ENCODE measurements at regions not wholly inside any gene's neighbourhood (a gene's known extent, or its start where the extent isn't known, plus 50 kb on each side); places are given as distances from the start of the nearest gene placed in this dataset.
"Not testable (repeated sequence)": the region's sequence is repeated elsewhere in the genome, so short reads cannot be mapped to it uniquely, and the experiment has no call there.

DNA sequence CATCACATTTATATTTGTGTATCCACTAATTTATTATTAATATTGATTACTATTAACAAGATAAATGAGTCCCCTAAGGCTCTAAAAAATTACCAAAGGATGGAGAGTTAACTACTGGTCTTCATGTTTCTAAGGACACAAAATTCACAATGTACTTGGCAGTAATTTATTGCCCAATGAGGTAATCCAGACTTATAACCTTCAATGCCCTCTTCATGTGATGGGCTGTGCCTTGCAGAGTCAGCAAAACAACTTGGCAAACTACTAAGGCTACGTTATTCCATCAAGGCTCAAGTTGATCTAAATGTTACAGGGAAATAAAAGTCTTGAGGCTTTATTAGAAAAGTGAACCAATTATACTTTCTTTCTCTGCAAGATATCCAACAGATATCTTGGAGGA, 804.9 kb upstream of the NXPH2 start:
- no peak for DNase-seq (ENCODE audit: extremely low spot score)

DNA sequence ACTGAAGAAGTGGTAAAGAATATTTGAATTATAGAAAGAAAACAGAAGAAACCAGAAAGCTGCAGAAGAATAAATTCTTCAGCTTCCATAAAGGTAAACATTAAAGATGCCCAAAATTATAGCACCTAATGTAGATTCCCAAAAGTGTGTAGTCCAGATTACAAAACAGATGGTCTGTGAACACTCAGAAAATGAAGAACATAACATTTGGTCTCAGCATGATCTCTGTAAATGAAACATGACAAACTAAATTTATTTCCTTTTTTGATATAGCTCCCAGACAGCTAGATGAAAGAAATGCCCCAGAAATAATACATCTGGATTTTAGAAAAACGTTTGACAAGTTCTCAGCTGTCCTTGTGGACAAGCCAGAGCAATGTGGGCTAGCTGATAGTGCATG, 794.2 kb upstream of the NXPH2 start:
- POLR2A ChIA-PET: no interaction called here
- no peak for DNase-seq (ENCODE audit: extremely low spot score)
- CTCF ChIA-PET: no interaction called here
- TF ChIP-seq LEF1 (IDR thresholded peaks at IDR 0.05; ENCODE audit: borderline replicate concordance) (no peak), BHLHE40 (IDR thresholded peaks at IDR 0.05; ENCODE audit: borderline replicate concordance) (no peak), HDGF (IDR thresholded peaks at IDR 0.05; ENCODE audit: borderline replicate concordance) (no peak)

More for the DNA sequence above, 804.9 kb upstream of the NXPH2 start:
- POLR2A ChIA-PET: no interaction called here
- CTCF ChIA-PET: no interaction called here
- TF ChIP-seq BHLHE40 (IDR thresholded peaks at IDR 0.05; ENCODE audit: borderline replicate concordance): no peak
- TF ChIP-seq LEF1 (IDR thresholded peaks at IDR 0.05; ENCODE audit: borderline replicate concordance): no peak
- no peak for TF ChIP-seq ELF4 (IDR thresholded peaks at IDR 0.05)
- peak; percentile 43; the same call in 1 of the 2 replicates for TF ChIP-seq PKNOX1 (IDR thresholded peaks at IDR 0.05)

DNA sequence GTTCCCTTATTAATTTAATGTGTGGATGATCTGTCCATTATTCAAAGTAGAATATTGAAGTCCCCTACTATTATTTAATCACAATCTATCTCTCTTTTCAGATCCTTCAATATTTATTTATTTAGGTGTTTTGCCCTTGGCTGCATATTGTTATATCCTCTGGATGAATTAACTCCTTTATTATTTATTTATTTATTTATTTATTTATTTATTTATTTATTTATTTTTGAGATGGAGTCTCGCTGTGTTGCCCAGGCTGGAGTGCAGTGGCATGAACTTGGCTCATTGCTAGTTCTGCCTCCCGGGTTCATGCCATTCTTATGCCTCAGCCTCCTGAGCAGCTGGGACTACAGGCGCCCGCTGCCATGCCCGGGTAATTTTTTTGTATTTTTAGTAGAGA, 776.6 kb upstream of the NXPH2 start:
- TF ChIP-seq PKNOX1 (IDR thresholded peaks at IDR 0.05) (no peak), TARDBP (IDR thresholded peaks at IDR 0.05) (no peak), ELF4 (IDR thresholded peaks at IDR 0.05) (no peak), LEF1 (IDR thresholded peaks at IDR 0.05; ENCODE audit: borderline replicate concordance) (no peak)
- DNase-seq (ENCODE audit: extremely low spot score): no peak
- POLR2A ChIA-PET: no interaction called here
- CTCF ChIA-PET: no interaction called here

DNA sequence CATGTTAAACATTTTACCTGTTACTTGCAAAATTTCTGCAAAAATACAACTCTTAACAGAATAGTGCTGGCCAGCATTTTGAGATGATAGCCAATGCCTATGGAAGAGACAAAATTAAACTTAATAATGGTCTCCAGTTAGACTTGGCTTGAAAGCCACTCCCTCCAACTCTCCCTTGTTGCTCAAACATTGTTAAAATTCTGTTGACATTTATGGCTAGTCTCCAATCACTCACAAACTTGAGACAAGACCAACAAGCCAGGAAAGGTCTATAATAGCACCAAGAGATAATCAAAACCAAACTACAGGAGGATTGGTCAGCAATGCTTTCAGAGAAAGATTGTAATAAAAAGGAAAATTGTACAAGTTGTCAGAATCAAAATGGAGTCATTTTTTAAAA, 770.7 kb upstream of the NXPH2 start:
- no peak for DNase-seq (ENCODE audit: extremely low spot score)

GRCh38 chr2:139550341-139550740, 770.2 kb upstream of the NXPH2 start:
- POLR2A ChIA-PET: no interaction called here
- DNase-seq (ENCODE audit: extremely low spot score): no peak
- CTCF ChIA-PET: no interaction called here
- TF ChIP-seq FOXM1 (IDR thresholded peaks at IDR 0.05; ENCODE audit: borderline replicate concordance): no peak
- TF ChIP-seq TARDBP (IDR thresholded peaks at IDR 0.05): no peak
- TF ChIP-seq PKNOX1 (IDR thresholded peaks at IDR 0.05): no peak
- TF ChIP-seq FOXA1 (IDR thresholded peaks at IDR 0.05): no peak
- no peak for TF ChIP-seq LEF1 (IDR thresholded peaks at IDR 0.05; ENCODE audit: borderline replicate concordance)
- TF ChIP-seq L3MBTL2 (conservative IDR thresholded peaks at IDR 0.05): no peak
- no peak for TF ChIP-seq ELF4 (IDR thresholded peaks at IDR 0.05)
- TF ChIP-seq ZNF384 (IDR thresholded peaks at IDR 0.05): no peak
- TF ChIP-seq SUZ12 (IDR thresholded peaks at IDR 0.05): no peak
- no peak for TF ChIP-seq ARNT (IDR thresholded peaks at IDR 0.05)
- TF ChIP-seq CTBP1 (IDR thresholded peaks at IDR 0.05; ENCODE audit: borderline replicate concordance): no peak
- TF ChIP-seq FOXK2 (IDR thresholded peaks at IDR 0.05): no peak
- TF ChIP-seq BHLHE40 (IDR thresholded peaks at IDR 0.05; ENCODE audit: borderline replicate concordance): no peak
- no peak for TF ChIP-seq SP1 (IDR thresholded peaks at IDR 0.05)
- TF ChIP-seq HDGF (IDR thresholded peaks at IDR 0.05; ENCODE audit: borderline replicate concordance): no peak
- no peak for TF ChIP-seq NFRKB (IDR thresholded peaks at IDR 0.05)

More for the DNA sequence above, 770.7 kb upstream of the NXPH2 start:
- ChIA-PET POLR2A (no interaction called here), CTCF (no interaction called here)
- no peak for TF ChIP-seq ZNF384 (IDR thresholded peaks at IDR 0.05)
- no peak for TF ChIP-seq LEF1 (IDR thresholded peaks at IDR 0.05; ENCODE audit: borderline replicate concordance)
- no peak for TF ChIP-seq ELF4 (IDR thresholded peaks at IDR 0.05)
- no peak for TF ChIP-seq FOXA1 (IDR thresholded peaks at IDR 0.05)
- no peak for TF ChIP-seq HDGF (IDR thresholded peaks at IDR 0.05; ENCODE audit: borderline replicate concordance)
- no peak for TF ChIP-seq PKNOX1 (IDR thresholded peaks at IDR 0.05)
- no peak for TF ChIP-seq TARDBP (IDR thresholded peaks at IDR 0.05)
- no peak for TF ChIP-seq FOXK2 (IDR thresholded peaks at IDR 0.05)
- no peak for TF ChIP-seq NFRKB (IDR thresholded peaks at IDR 0.05)
- no peak for TF ChIP-seq BHLHE40 (IDR thresholded peaks at IDR 0.05; ENCODE audit: borderline replicate concordance)
- TF ChIP-seq L3MBTL2 (conservative IDR thresholded peaks at IDR 0.05): no peak

DNA sequence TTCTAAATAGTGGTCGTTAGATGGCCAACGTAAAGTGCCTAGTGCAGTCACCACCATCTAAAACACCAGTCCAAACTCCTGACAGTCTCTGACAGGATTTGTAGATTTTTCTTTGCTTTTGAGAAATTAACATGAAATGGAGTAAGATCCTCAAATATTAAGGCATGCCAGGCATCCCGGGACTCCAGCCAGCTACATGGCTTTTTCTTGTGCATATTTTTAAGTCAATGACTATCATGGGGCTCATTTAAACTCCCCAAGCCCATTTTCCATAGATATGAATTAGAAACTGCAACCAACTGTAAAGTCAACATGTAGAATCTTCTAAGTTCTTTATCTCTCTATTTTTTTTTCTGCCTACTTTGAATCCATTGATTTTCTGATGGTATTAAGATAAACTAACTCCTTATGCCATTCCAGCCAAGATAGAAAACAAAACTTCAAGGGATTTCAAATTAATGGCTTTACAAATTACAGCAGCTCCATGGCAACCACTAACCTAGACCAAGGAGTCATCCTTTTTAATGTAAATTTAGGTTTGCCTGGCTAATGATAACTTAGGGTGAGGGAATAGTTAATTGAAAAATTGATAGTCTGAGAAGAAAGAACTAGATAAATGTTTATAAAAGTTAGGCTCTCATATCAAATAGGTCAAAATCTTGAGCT, 764.1 kb upstream of the NXPH2 start:
- POLR2A ChIA-PET: no interaction called here
- TF ChIP-seq PKNOX1 (IDR thresholded peaks at IDR 0.05): no peak
- TF ChIP-seq LEF1 (IDR thresholded peaks at IDR 0.05; ENCODE audit: borderline replicate concordance): no peak
- TF ChIP-seq FOXM1 (IDR thresholded peaks at IDR 0.05; ENCODE audit: borderline replicate concordance): no peak
- TF ChIP-seq SP1 (IDR thresholded peaks at IDR 0.05): no peak
- TF ChIP-seq NFRKB (IDR thresholded peaks at IDR 0.05): no peak
- no peak for TF ChIP-seq SUZ12 (IDR thresholded peaks at IDR 0.05)
- TF ChIP-seq BHLHE40 (IDR thresholded peaks at IDR 0.05; ENCODE audit: borderline replicate concordance): no peak
- no peak for TF ChIP-seq ELF4 (IDR thresholded peaks at IDR 0.05)
- no peak for DNase-seq (ENCODE audit: extremely low spot score)
- CTCF ChIA-PET: no interaction called here

- DNase-seq (ENCODE audit: extremely low spot score); CTCF ChIA-PET; POLR2A ChIA-PET: not testable (repeated sequence)
Measured at GRCh38 chr2:139538332-139539020, 758.3 kb upstream of the NXPH2 start.
